Right renal cortex interstitium (tissue), 3 donors: ENCODE measurements at regions not wholly inside any gene's neighbourhood (a gene's known extent, or its start where the extent isn't known, plus 50 kb on each side); places are given as distances from the start of the nearest gene placed in this dataset.

Experiments
- DNase-seq, 3 donors: peaks; one replicate each; pipeline ENCODE4 v3.0.0-alpha.2; 2013; ENCODE audit warnings: low read depth in 3 of 3, low spot score in 2 of 3

DNA sequence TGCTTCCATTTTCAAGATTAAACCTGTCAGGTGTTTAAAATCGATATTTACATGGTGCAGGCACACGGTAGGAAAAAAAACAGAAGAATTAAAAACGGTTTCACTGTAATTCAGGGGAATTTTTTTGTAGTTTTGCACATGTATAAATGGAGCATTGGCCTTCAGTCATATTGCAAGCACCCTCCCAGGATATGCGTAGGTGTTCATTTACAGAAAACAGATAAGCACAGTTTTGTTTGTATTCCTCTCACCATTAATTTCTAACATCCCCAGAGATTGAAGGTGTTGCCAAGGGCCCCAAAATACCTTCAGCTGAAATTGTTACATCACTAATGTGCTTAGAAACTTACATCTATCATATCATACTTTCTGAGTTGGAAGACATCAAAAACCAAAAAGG, 427.1 kb upstream of the NR2F2 start:
- no peak for DNase-seq

DNA sequence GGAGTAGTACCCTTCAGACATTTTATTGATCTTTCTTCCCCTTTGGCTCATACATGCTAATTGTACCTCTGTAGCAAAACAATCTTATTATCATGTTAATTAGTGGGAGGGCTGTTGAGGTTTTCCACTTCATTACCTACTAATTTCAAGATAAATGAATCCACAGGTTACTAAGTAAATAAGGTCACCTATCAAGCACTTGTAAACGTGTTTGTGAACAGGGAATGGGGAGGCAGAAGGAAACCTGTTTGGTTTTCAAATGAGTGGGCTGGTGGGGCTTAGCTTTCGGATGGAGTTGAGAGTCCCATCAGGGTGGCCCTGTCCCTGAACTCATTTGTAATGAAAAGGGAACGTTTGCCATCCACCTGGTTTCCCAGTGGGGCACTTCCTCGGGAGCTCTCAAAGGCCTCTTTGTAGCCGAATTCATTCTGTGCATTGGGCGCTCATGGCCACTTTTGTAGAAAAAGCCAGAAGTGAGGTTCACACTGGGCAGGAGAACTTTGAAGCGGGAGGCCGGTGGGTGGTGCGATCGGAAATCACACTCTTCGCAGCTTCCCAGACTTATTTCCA, 419.8 kb upstream of the NR2F2 start:
- no peak for DNase-seq

- no peak for DNase-seq
Measured at GRCh38 chr15:95911570-95912279, 418.8 kb upstream of the NR2F2 start.

- DNase-seq, result no peak
Measured at GRCh38 chr15:95912280-95912625, 418.2 kb upstream of the NR2F2 start.

- no peak for DNase-seq
Measured at GRCh38 chr15:95912728-95913127, 417.8 kb upstream of the NR2F2 start.

DNA sequence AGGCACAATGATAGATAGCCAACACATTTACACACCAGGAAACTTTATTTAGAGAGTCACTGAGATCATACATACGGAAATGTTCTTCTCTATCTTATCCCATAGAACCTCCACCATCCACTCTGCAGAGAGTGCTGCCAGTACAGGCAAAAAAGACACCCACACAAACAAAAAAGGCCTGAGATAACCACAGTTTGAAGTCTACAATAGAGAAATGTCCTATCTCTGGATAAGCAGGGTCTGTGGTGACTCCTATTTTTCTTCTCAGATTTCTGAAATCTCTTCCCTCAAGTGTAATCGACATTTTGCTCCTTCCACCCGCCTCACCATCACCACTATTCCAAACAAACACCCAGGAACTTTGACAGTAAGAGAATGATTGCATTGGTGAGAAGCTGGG, 413.9 kb upstream of the NR2F2 start:
- no peak for DNase-seq

- DNase-seq, result no peak
Measured at GRCh38 chr15:95918525-95918924, 412.0 kb upstream of the NR2F2 start.

- no peak for DNase-seq
Measured at GRCh38 chr15:95919460-95919859, 411.0 kb upstream of the NR2F2 start.

DNA sequence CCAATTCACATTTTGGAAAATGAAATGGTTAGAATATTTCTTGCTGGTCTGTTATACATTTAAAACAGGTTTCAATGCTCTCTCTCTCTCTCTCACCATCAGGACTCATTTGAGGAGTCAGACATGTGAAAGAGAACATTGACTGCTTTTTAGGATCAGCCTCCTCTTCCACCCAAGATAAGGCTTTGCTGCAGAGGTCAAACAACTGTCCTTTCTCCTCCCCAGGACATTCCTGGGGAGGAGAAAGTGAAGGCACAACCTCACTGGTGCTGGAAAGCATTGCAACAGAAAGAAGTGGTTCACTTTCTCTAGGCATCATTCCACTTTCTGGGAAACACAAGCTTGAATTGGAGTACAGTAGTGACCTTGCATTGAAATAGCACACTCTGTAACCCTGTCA, 409.1 kb upstream of the NR2F2 start:
- no peak for DNase-seq

DNA sequence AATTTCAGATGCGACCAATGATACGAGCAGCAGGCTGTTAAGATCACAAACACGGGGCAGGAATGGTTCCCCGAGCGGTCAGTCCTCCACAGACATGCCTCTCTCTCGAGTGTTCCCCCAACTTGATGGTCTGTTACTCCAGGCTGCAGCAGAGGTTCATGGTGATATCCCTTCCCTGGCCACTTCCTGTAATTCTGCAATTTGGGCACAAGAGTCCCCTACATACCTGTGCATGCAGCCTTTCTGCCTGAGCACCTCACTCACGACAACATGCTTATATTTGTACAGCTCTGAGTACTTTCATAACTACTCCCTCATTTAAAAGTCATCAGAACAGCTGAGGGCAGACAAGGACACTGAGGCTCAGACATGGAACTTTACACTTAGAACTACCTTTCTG, 408.1 kb upstream of the NR2F2 start:
- no peak for DNase-seq

- no peak for DNase-seq
Measured at GRCh38 chr15:95923792-95924191, 406.7 kb upstream of the NR2F2 start.

GRCh38 chr15:95928822-95929221, 401.7 kb upstream of the NR2F2 start:
- DNase-seq, result no peak

GRCh38 chr15:95929232-95929846, 401.2 kb upstream of the NR2F2 start:
- no peak for DNase-seq

DNA sequence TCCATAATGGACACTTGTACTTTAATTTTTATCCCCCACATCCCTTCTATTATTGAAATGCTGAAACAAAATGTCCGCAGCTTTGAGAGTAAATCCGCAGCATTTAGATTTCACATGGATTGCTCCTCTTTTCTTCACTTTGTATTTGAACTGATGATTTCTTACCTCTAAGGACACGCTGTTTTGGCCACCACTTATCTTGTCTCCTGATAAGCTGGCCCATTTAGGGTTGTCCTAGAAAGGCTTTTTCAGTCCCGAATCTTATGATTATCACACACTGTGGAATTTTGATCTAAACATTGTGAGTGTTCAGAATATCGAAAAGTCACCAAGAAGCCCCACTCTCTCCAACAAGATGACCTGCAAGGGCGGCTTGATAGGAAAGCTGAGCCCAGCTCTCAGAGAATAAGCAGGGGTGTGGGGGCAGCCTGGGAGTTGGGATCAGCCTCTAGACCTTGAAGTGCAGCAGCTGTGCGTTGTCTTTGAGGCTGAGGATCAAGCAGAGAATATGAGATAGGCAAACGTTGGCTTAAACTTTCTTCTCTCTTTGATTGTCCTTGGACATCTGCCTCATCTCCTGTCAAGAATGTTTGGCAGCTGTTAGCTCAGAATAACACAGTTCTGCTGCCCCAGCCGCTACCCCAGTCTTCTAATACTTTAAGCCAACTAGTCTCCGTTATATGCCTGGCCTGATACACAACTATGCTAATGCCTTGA, 399.7 kb upstream of the NR2F2 start:
- DNase-seq, result no peak

- DNase-seq, result no peak
Measured at GRCh38 chr15:95931619-95932018, 398.9 kb upstream of the NR2F2 start.

GRCh38 chr15:95932141-95932540, 398.4 kb upstream of the NR2F2 start:
- no peak for DNase-seq

DNA sequence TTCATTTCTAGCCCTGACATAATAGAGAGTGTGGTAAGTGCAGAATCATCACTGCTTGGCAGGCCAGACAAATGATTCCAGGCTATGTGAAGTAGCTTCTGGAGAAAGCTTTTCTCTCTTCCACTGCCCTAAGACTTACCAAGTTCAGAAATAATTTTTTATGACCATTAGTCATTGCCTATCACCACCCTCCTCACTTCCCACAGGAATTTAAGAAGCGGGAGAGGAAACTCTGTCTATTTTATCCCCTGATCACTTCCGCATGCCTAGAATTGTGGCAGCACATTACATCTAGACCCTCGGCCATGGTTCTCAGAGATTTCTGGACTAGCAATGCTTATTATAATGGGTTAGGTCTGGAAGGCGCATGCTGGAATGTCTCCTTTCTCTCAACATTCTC, 397.8 kb upstream of the NR2F2 start:
- DNase-seq, result no peak

DNA sequence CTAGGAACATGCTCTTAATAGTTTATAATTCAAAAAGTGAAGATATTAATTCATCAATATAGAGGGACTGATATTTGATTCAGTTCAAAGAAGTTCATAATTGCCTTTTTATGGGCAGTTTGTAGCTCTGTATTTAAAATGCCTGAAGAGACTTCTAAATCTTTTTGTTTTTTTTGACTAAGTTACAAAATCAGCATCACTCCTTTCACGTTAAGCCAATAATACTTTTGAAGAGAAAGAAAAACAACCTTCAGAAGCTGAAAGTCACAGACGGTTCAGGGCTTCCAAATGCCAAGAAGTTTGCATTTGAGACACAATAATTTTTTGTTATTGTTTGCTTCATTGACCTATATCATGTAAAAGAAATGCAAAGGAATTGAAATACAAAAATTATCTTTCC, 394.6 kb upstream of the NR2F2 start:
- DNase-seq, result no peak

GRCh38 chr15:95937128-95937528, 393.4 kb upstream of the NR2F2 start:
- no peak for DNase-seq

- peak in 1 of 3 donors; percentile 51 for DNase-seq
Measured at GRCh38 chr15:95940431-95940985, 390.0 kb upstream of the NR2F2 start.

- DNase-seq, result no peak
Measured at GRCh38 chr15:95944193-95944592, 386.3 kb upstream of the NR2F2 start.
